Effector memory CD8-positive, alpha-beta T cell (primary cell): ENCODE measurements at regions not wholly inside any gene's neighbourhood (a gene's known extent, or its start where the extent isn't known, plus 50 kb on each side); places are given as distances from the start of the nearest gene placed in this dataset.
"Not testable (repeated sequence)": the region's sequence is repeated elsewhere in the genome, so short reads cannot be mapped to it uniquely, and the experiment has no call there.

Experiments used
- ATAC-seq: fragments of 150-1000 bp; cut with Tn5 transposase; replicated peaks from 2 replicates; pipeline ENCODE4 v1.10.0; 2021; ENCODE audit warnings: mild to moderate bottlenecking, moderate library complexity
- DNase-seq, 3 experiments: peaks; one replicate each; pipeline ENCODE4 v3.0.0; 2021
- H3K27ac Mint-ChIP-seq, 2 donors: one replicate each; pipeline ENCODE4 v1.8.0; 2022; ENCODE audit warnings: mild to moderate bottlenecking in 2 of 2, mixed read lengths in 2 of 2, moderate library complexity in 2 of 2
- H3K27me3 Mint-ChIP-seq, 2 donors: one replicate each; pipeline ENCODE4 v1.8.0; 2022; ENCODE audit warnings: mixed read lengths in 2 of 2
- H3K36me3 Mint-ChIP-seq: one replicate; pipeline ENCODE4 v1.8.0; 2022; ENCODE audit warnings: mild to moderate bottlenecking, moderate library complexity, mixed read lengths; ENCODE audit not compliant: insufficient read depth
- H3K4me1 Mint-ChIP-seq, 2 donors: one replicate each; pipeline ENCODE4 v1.8.0; 2022; ENCODE audit warnings: low read depth in 2 of 2, mixed read lengths in 2 of 2
- H3K4me3 Mint-ChIP-seq, 2 donors: one replicate each; pipeline ENCODE4 v1.8.0; 2022; ENCODE audit warnings: mild to moderate bottlenecking in 2 of 2, mixed read lengths in 2 of 2, moderate library complexity in 2 of 2
- H3K9me3 Mint-ChIP-seq, 2 donors: one replicate each; pipeline ENCODE4 v1.8.0; 2022; ENCODE audit warnings: mixed read lengths in 2 of 2

DNA sequence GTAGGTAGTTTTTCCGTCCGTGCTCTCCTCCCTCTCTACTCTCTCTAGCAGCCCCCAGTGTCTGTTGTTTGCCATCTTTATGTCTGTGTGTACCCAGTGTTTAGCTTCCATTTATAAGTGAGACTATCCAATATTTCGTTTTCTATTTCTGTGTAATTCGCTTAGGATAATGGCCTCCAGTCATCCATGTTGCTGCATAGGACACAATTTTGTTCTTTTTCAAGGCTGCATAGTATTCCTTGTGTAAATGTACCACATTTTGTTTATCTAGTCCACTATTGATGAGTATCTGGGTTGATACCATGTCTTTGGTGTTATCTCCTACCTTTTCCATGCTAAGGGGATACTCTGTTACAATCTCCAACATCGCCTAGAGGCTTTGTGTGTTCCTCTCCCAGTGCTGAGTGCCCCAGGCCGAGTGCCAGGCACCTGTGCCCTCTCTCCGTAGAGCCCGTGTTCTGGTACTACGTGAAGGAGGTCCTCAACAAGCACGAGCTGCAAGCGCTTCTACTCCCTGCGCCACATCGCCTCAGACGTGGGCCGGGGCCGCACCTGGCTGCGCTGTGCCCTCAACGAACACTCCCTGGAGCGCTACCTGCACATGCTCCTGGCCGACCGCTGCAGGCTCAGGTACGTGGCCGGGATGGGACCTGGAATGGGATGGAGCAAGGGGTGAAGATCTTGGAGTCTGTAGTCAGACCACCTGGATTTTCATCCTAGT, 51.0 kb downstream of the NPIPB11 start:
- not testable (repeated sequence) for ATAC-seq, H3K27me3 Mint-ChIP-seq, H3K4me1 Mint-ChIP-seq, H3K27ac Mint-ChIP-seq, H3K36me3 Mint-ChIP-seq, DNase-seq, H3K4me3 Mint-ChIP-seq, H3K9me3 Mint-ChIP-seq

DNA sequence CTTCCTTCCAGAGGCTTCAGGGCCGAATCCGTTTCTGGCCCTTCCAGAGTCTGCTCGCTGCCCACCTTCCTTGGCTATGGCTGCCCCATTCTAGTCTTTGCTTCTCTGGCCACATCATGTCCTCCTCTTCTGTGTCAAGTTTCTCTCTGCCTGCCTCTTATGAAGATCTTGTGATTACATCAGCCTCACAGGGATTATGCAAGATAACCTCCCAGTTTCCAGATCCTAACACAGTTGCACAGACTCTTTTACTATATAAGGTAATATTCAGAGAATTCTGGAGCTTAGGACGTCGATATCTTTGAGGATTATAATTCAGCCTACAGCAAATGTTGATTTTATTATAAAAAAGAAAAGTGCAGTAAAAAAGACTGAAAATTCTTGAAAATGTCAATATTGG, 52.1 kb downstream of the NPIPB11 start:
- ATAC-seq, H3K36me3 Mint-ChIP-seq, DNase-seq, H3K9me3 Mint-ChIP-seq, H3K4me3 Mint-ChIP-seq, H3K4me1 Mint-ChIP-seq, H3K27ac Mint-ChIP-seq, H3K27me3 Mint-ChIP-seq: not testable (repeated sequence)

GRCh38 chr16:29352617-29352999, 53.9 kb downstream of the NPIPB11 start:
- H3K36me3 Mint-ChIP-seq, DNase-seq, H3K27ac Mint-ChIP-seq, H3K27me3 Mint-ChIP-seq, H3K4me3 Mint-ChIP-seq, H3K4me1 Mint-ChIP-seq, ATAC-seq, H3K9me3 Mint-ChIP-seq: not testable (repeated sequence)

- H3K9me3 Mint-ChIP-seq, ATAC-seq, H3K4me1 Mint-ChIP-seq, H3K27ac Mint-ChIP-seq, DNase-seq, H3K36me3 Mint-ChIP-seq, H3K27me3 Mint-ChIP-seq, H3K4me3 Mint-ChIP-seq: not testable (repeated sequence)
Observed at GRCh38 chr16:29351970-29352616, 54.4 kb downstream of the NPIPB11 start.

DNA sequence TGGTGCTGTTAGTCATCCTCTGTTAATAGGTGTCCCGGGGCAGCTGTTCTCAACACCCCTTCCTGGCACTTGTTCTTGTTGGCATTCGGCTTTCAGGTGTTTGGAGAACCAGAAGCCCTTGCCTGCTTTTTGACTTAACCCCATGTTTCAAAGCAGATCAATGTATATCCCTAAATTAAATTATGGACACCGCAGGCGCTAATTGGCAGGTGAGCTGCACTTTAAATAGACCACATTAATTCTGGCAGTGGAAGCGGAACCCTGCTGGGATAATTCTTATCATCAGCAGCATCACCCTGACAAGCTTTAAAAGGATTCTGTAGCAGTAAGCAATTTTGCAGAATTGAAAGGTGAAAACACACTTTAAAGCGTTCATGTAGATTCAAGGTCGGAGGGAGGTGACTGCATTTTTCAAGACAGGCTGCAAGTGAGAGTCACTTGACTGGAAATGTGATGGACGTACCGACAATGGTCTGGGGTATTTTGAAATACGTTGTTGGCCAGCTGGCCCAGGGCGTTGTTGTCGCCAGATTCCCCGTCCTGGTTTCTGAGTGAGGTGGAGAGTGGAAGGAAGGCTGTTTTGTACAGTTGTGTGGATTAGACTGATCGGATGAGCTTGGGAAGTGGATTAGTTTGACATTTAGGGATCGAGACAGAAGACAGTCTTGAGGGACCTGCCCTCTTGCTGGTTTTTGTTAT, 55.1 kb downstream of the NPIPB11 start:
- DNase-seq, H3K27ac Mint-ChIP-seq, H3K27me3 Mint-ChIP-seq, H3K9me3 Mint-ChIP-seq, H3K4me1 Mint-ChIP-seq, H3K36me3 Mint-ChIP-seq, ATAC-seq, H3K4me3 Mint-ChIP-seq: not testable (repeated sequence)

- not testable (repeated sequence) for DNase-seq, H3K27ac Mint-ChIP-seq, H3K27me3 Mint-ChIP-seq, H3K4me1 Mint-ChIP-seq, H3K9me3 Mint-ChIP-seq, ATAC-seq, H3K4me3 Mint-ChIP-seq, H3K36me3 Mint-ChIP-seq
Observed at GRCh38 chr16:29349966-29350365, 56.5 kb downstream of the NPIPB11 start.

GRCh38 chr16:29348748-29349147, 57.8 kb downstream of the NPIPB11 start:
- DNase-seq, H3K27ac Mint-ChIP-seq, H3K4me1 Mint-ChIP-seq, H3K9me3 Mint-ChIP-seq, H3K36me3 Mint-ChIP-seq, H3K27me3 Mint-ChIP-seq, ATAC-seq, H3K4me3 Mint-ChIP-seq: not testable (repeated sequence)

DNA sequence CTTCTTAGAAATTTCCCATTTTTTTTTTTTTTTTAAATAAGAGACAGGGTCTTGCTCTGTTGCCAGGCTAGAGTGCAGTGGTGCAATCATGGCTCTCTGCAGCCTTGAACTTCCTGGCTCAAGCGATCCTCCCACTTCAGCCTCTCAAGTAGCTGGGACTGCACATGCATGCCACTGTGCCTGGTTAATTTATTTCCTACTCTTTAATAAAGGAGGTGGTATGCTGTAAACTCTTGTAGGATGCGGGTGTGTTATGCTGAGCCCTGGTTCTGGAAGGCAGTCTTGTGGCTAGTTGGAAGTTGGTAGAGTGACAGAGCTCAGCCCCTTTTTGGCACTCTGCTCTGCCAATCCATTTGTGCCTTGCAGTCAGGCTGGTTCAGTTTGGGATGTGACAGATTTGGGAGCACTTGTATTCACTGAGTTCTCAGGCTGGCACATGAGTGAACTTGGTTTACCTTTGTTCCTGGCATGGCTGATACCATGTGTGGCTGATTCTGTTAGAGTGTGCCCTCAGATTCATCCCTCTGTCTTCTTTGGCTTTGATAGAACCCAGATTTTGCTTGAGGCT, 58.3 kb downstream of the NPIPB11 start:
- H3K4me3 Mint-ChIP-seq, H3K36me3 Mint-ChIP-seq, H3K4me1 Mint-ChIP-seq, H3K9me3 Mint-ChIP-seq, H3K27me3 Mint-ChIP-seq, ATAC-seq, DNase-seq, H3K27ac Mint-ChIP-seq: not testable (repeated sequence)

DNA sequence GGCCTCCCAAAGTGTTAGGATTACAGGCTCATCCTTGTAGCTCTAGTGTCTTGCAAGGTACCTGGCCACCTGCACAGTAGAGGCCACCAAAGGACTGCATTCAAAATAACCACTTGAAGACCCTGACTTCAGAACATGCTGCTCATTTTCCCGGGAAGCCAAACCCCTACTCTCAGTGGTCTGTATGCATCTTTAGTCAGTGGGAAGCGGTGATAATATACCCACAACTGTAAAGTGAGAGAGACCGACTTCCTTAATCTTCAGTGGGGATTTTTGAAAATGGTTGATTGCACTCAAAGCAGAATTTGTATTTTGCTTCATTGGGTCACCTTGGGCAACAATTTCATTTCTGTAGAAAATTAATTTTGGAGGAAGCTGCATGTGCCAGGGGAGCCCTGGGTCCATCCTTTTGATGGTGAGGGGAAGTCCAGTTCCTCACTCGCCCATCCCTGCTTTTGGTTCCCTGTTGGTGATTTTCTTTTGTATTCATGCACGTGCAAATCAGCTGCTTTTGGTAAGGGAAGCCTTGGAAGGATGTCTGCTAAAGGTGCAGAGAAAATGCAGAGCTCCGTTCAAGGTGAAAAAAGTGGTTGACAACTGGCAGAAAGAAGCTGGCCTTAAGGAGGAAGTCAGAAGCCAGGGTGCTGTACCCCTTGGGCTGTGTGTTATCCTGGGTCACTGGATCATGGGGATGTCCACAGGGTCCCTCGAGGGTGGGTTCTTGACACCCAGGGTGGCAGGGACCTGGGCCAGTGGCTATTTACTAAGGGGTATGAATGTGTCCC, 59.5 kb downstream of the NPIPB11 start:
- not testable (repeated sequence) for H3K36me3 Mint-ChIP-seq, H3K4me1 Mint-ChIP-seq, H3K9me3 Mint-ChIP-seq, H3K27me3 Mint-ChIP-seq, DNase-seq, H3K4me3 Mint-ChIP-seq, H3K27ac Mint-ChIP-seq
- peak; percentile 39 for ATAC-seq

- not testable (repeated sequence) for H3K4me1 Mint-ChIP-seq, H3K27ac Mint-ChIP-seq, H3K27me3 Mint-ChIP-seq, DNase-seq, H3K36me3 Mint-ChIP-seq, H3K4me3 Mint-ChIP-seq, H3K9me3 Mint-ChIP-seq, ATAC-seq
Observed at GRCh38 chr16:29346203-29346602, 60.3 kb downstream of the NPIPB11 start.

- H3K36me3 Mint-ChIP-seq, DNase-seq, H3K9me3 Mint-ChIP-seq, H3K27ac Mint-ChIP-seq, H3K4me1 Mint-ChIP-seq, H3K4me3 Mint-ChIP-seq, H3K27me3 Mint-ChIP-seq, ATAC-seq: not testable (repeated sequence)
Observed at GRCh38 chr16:29342937-29343336, 63.6 kb downstream of the NPIPB11 start.

DNA sequence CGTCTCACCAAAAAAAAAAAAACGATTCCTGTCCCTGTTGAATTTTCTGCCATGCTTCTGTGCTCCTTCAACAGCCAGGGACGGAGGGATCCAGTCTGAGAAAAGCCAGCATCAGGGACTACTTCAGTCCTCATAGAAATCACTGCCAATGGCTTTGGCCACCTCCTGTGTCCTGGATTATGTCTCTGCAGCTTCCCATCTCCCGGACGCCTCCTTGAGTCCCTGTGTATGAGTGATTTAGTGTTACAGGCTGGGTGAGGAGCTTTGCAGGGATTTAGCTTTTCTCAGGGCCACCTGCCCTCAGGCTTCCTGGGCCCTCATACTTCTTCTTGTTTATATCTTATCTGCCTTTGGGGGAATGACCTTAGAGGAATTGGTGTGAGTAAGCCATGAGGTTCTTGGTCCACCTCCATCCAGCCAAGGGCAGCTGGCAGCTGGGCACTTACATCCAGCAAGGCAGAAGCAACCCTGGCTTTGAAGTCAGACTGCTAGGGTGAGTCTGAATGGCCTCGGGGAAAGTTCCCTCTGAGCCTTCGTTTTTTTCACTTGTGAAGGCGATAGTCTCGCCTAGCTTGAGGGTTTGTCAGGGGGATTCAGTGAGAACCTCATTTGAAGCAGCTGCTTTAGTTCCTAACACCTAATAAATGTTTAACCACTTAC, 65.6 kb downstream of the NPIPB11 start:
- H3K4me1 Mint-ChIP-seq, H3K36me3 Mint-ChIP-seq, DNase-seq, H3K27me3 Mint-ChIP-seq, H3K9me3 Mint-ChIP-seq, ATAC-seq, H3K4me3 Mint-ChIP-seq, H3K27ac Mint-ChIP-seq: not testable (repeated sequence)

DNA sequence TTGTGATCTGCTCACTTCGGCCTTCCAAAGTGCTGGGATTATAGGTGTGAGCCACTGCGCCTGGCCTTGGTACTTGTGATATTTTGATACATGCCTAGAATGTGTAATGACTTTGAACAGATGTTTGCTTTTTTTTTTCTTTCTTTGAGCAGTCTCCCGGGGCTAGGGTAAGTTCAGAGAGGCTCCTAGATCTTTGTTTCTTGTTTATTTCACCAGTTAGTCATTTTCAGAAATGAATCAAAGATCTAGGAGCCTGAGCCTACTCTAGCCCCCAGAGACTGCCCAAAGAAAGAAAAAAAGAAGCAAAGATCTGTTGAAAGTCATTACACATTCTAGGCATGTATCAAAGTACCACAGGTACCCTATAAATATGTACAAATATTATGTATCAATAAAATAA, 66.3 kb downstream of the NPIPB11 start:
- not testable (repeated sequence) for DNase-seq, H3K9me3 Mint-ChIP-seq, H3K36me3 Mint-ChIP-seq, H3K4me1 Mint-ChIP-seq, ATAC-seq, H3K27me3 Mint-ChIP-seq, H3K4me3 Mint-ChIP-seq, H3K27ac Mint-ChIP-seq
